Calu3 (cell line): ENCODE measurements at regions not wholly inside any gene's neighbourhood (a gene's known extent, or its start where the extent isn't known, plus 50 kb on each side); places are given as distances from the start of the nearest gene placed in this dataset.

Source experiments
- BruUV-seq: library from RNA; stranded (reverse); fragments of 400-500 nt; replicated peaks from 2 replicates; lab custom pipeline; 2021; lab: Mats Ljungman, UMichigan
- CTCF ChIA-PET: fragments of 300-600 bp; sonication (Branson Sonifier 250); formaldehyde crosslinking; loops from one replicate; lab custom pipeline; 2022; ENCODE audit warnings: antibody characterized with exemption; lab: Charles Lee
- DNase-seq: peaks from one replicate; pipeline ENCODE4 v3.0.0; 2022
- H3K27ac Mint-ChIP-seq: one replicate; pipeline ENCODE4 v1.8.0; 2022; ENCODE audit warnings: mixed read lengths; ENCODE audit not compliant: unreplicated experiment
- H3K27me3 Mint-ChIP-seq: one replicate; pipeline ENCODE4 v1.8.0; 2022; ENCODE audit warnings: mixed read lengths; ENCODE audit not compliant: unreplicated experiment
- H3K36me3 Mint-ChIP-seq: one replicate; pipeline ENCODE4 v1.8.0; 2022; ENCODE audit warnings: mild to moderate bottlenecking, moderate library complexity, mixed read lengths; ENCODE audit not compliant: insufficient read depth, unreplicated experiment
- H3K4me1 Mint-ChIP-seq: one replicate; pipeline ENCODE4 v1.8.0; 2022; ENCODE audit warnings: mild to moderate bottlenecking, low read depth, mixed read lengths; ENCODE audit not compliant: unreplicated experiment
- H3K4me3 Mint-ChIP-seq: one replicate; pipeline ENCODE4 v1.8.0; 2022; ENCODE audit warnings: mild to moderate bottlenecking, low read depth, moderate library complexity, mixed read lengths; ENCODE audit not compliant: unreplicated experiment
- H3K9me3 Mint-ChIP-seq: one replicate; pipeline ENCODE4 v1.8.0; 2022; ENCODE audit warnings: low read depth, mixed read lengths; ENCODE audit not compliant: unreplicated experiment
- CTCF ChIP-seq: fragments of 200-600 bp; IDR thresholded peaks from one replicate; pipeline ENCODE4 v1.8.0; 2022; ENCODE audit warnings: antibody characterized with exemption; ENCODE audit not compliant: unreplicated experiment
- intact Hi-C: fragments of 100-400 bp; cut with micrococcal nuclease; formaldehyde crosslinking; loops from one replicate; pipeline ENCODE4 v1.10.0; 2022; ENCODE audit not compliant: unreplicated experiment

GRCh38 chr12:75825686-75826085 is 205.9 kb downstream of the PHLDA1 start:
- DNase-seq = peak; percentile 63
- H3K27me3 Mint-ChIP-seq = no peaks in the 10 kb centered on the region
- H3K4me1 Mint-ChIP-seq = no peaks in the 10 kb centered on the region
- intact Hi-C loops = loop anchor here (2.0 to 5.0 kb wide), 9 partner anchors 37 to 205 kb away; partner anchors contain the start of gene PHLDA1
- BruUV-seq = no TSS peak
- no peaks in the 10 kb centered on the region for H3K9me3 Mint-ChIP-seq
- H3K4me3 Mint-ChIP-seq = no peak overlapping the region
- TF ChIP-seq CTCF = no peak
- no peaks in the 10 kb centered on the region for H3K36me3 Mint-ChIP-seq
- no peak overlapping the region for H3K27ac Mint-ChIP-seq
- CTCF ChIA-PET = interaction anchor here (0.9 to 1.2 kb wide), 4 partner anchors 108 to 255 kb away, joined by 3 to 5 read pairs (median 3); no protein-coding TSS in a partner anchor

GRCh38 chr12:75823475-75823874 is 208.1 kb downstream of the PHLDA1 start:
- H3K27me3 Mint-ChIP-seq = no peaks in the 10 kb centered on the region
- H3K4me3 Mint-ChIP-seq = no peak overlapping the region
- H3K4me1 Mint-ChIP-seq = peaks cover 14% of the 10 kb centered on the region
- H3K36me3 Mint-ChIP-seq = no peaks in the 10 kb centered on the region
- no peak for DNase-seq
- intact Hi-C loops = no loop called here
- BruUV-seq = no TSS peak
- CTCF ChIA-PET = interaction anchor here (0.9 to 1.4 kb wide), 3 partner anchors 20 to 209 kb away, joined by 3 read pairs; partner anchors contain the start of gene PHLDA1
- TF ChIP-seq CTCF = no peak
- peak overlapping the region; percentile 19 for H3K27ac Mint-ChIP-seq
- H3K9me3 Mint-ChIP-seq = no peaks in the 10 kb centered on the region

GRCh38 chr12:75822416-75822815 is 209.2 kb downstream of the PHLDA1 start:
- DNase-seq = no peak
- Mint-ChIP-seq H3K36me3 (no peaks in the 10 kb centered on the region), H3K27me3 (no peaks in the 10 kb centered on the region), H3K4me1 (peaks cover 22% of the 10 kb centered on the region), H3K27ac (no peak overlapping the region), H3K4me3 (no peak overlapping the region), H3K9me3 (no peaks in the 10 kb centered on the region)
- TF ChIP-seq CTCF = no peak
- intact Hi-C loops = no loop called here
- CTCF ChIA-PET = no interaction called here
- no TSS peak for BruUV-seq

GRCh38 chr12:75820848-75821578 is 210.6 kb downstream of the PHLDA1 start:
- intact Hi-C loops = no loop called here
- Mint-ChIP-seq H3K9me3 (no peaks in the 10 kb centered on the region), H3K4me3 (no peak overlapping the region)

More at GRCh38 chr12:75820848-75821578, 210.6 kb downstream of the PHLDA1 start:
- BruUV-seq = no TSS peak
- peaks cover 30% of the 10 kb centered on the region for H3K4me1 Mint-ChIP-seq
- no peaks in the 10 kb centered on the region for H3K27me3 Mint-ChIP-seq
- DNase-seq = no peak
- TF ChIP-seq CTCF = no peak
- H3K27ac Mint-ChIP-seq = no peak overlapping the region
- H3K36me3 Mint-ChIP-seq = no peaks in the 10 kb centered on the region
- CTCF ChIA-PET = interaction anchor here (0.6 kb wide), 1 partner anchor 214 kb away, joined by 4 read pairs; no protein-coding TSS in a partner anchor
